Breast epithelium (tissue), 4 donors: ENCODE measurements at regions not wholly inside any gene's neighbourhood (a gene's known extent, or its start where the extent isn't known, plus 50 kb on each side); places are given as distances from the start of the nearest gene placed in this dataset.

Experiments
- DNase-seq, 2 donors: peaks; one replicate each; pipeline ENCODE4 v3.0.0-alpha.2; 2019; ENCODE audit warnings: low spot score in 2 of 2
- H3K27ac ChIP-seq, 2 donors: fragments of 200-600 bp; sonication (generic) in 1 of 2; one replicate each; pipeline ENCODE4 v1.5.1; 2016 to 2019; ENCODE audit warnings: mild to moderate bottlenecking in 1 of 2
- H3K27me3 ChIP-seq, 2 donors: fragments of 200-600 bp; sonication (generic) in 1 of 2; one replicate each; pipeline versions ENCODE4 v1.5.1 to v1.6.0; 2017 to 2019; ENCODE audit warnings: control low read depth in 1 of 2, mild to moderate bottlenecking in 1 of 2
- H3K36me3 ChIP-seq: fragments of 200-600 bp; one replicate; pipeline ENCODE4 v1.5.1; 2019
- H3K4me1 ChIP-seq, 2 donors: fragments of 200-600 bp; sonication (generic); one replicate each; pipeline ENCODE4 v1.5.1; 2016 to 2019; ENCODE audit warnings: control low read depth in 1 of 2
- H3K4me3 ChIP-seq, 3 donors: fragments of 200-600 bp; sonication (generic); 1 replicate in 2 of 3; 2 replicates in 1 of 3; pipeline ENCODE4 v1.5.1; 2016 to 2019; ENCODE audit warnings: mild to moderate bottlenecking in 3 of 3, moderate library complexity in 2 of 3
- H3K9me3 ChIP-seq, 2 donors: fragments of 200-600 bp; sonication (generic) in 1 of 2; one replicate each; pipeline ENCODE4 v1.5.1; 2016 to 2019; ENCODE audit warnings: control low read depth in 1 of 2
- POLR2A ChIP-seq: fragments of 450-650 bp; IDR thresholded peaks from one replicate; pipeline ENCODE4 v1.6.1; 2016; ENCODE audit warnings: antibody characterized with exemption, mild to moderate bottlenecking, moderate library complexity
- POLR2AphosphoS5 ChIP-seq, 3 donors: sonication (generic); formaldehyde crosslinking; IDR thresholded peaks; one replicate each; pipeline ENCODE4 v1.6.1; 2017; ENCODE audit warnings: antibody characterized with exemption in 3 of 3
- intact Hi-C: fragments of 100-400 bp; cut with DNase I; formaldehyde crosslinking; loops from one replicate; pipeline ENCODE4 v1.15.1; 2023; ENCODE audit warnings: low total_unique reads
- TF ChIP-seq, protein P1 (sequence below), 3 donors: fragments of 450-650 bp; IDR thresholded peaks; one replicate each; pipeline ENCODE4 v1.5.1; 2016 to 2017; ENCODE audit warnings: antibody characterized with exemption in 3 of 3, mild to moderate bottlenecking in 3 of 3, moderate library complexity in 3 of 3

DNA sequence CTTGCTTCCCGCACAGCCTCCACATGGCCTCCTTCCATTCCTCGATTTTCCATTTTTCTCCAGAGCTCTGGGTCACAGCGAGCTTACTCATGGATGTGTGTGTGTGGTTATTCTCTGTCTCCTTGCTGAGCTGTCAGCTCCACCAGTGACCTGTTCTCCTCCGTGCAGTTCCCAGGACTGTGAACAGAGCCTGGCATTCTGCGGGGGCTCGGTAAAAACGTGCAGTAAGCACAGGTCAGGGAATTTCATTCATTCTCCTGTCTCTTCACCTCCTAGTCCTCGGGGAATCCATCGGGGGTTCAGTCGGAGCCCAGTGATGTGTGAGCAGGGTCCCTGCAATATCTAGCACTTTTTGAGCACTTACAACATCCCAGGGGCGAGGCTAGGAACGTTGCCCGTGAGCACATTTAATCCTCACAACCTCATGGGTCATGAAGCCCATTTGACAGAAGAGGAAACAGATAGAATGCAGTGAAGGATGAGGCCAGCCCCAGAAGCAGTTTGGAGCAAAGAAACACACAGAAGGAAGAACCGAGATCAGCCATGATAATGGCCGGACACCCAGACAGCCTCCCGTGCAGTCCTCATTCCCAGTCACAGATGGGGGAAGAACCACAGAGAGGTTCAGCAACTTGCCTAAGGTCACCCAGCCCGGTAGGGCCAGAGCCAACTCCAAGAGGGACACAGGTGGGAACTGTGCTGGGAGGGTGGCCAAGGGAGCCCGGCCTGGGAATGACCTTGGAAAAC, 183.2 kb upstream of the GSE1 start:
- H3K4me1 ChIP-seq: no peaks in the 10 kb centered on the region
- no peaks in the 10 kb centered on the region for H3K27me3 ChIP-seq
- DNase-seq: no peak
- no peak for TF ChIP-seq POLR2AphosphoS5 (IDR thresholded peaks at IDR 0.05)
- no peak for TF ChIP-seq POLR2A
- TF ChIP-seq, protein P1, sequence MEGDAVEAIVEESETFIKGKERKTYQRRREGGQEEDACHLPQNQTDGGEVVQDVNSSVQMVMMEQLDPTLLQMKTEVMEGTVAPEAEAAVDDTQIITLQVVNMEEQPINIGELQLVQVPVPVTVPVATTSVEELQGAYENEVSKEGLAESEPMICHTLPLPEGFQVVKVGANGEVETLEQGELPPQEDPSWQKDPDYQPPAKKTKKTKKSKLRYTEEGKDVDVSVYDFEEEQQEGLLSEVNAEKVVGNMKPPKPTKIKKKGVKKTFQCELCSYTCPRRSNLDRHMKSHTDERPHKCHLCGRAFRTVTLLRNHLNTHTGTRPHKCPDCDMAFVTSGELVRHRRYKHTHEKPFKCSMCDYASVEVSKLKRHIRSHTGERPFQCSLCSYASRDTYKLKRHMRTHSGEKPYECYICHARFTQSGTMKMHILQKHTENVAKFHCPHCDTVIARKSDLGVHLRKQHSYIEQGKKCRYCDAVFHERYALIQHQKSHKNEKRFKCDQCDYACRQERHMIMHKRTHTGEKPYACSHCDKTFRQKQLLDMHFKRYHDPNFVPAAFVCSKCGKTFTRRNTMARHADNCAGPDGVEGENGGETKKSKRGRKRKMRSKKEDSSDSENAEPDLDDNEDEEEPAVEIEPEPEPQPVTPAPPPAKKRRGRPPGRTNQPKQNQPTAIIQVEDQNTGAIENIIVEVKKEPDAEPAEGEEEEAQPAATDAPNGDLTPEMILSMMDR (IDR thresholded peaks at IDR 0.05): no peak
- H3K9me3 ChIP-seq: no peaks in the 10 kb centered on the region
- no peaks in the 10 kb centered on the region for H3K36me3 ChIP-seq
- H3K4me3 ChIP-seq: no peak overlapping the region
- H3K27ac ChIP-seq: no peak overlapping the region
- intact Hi-C loops: no loop called here

DNA sequence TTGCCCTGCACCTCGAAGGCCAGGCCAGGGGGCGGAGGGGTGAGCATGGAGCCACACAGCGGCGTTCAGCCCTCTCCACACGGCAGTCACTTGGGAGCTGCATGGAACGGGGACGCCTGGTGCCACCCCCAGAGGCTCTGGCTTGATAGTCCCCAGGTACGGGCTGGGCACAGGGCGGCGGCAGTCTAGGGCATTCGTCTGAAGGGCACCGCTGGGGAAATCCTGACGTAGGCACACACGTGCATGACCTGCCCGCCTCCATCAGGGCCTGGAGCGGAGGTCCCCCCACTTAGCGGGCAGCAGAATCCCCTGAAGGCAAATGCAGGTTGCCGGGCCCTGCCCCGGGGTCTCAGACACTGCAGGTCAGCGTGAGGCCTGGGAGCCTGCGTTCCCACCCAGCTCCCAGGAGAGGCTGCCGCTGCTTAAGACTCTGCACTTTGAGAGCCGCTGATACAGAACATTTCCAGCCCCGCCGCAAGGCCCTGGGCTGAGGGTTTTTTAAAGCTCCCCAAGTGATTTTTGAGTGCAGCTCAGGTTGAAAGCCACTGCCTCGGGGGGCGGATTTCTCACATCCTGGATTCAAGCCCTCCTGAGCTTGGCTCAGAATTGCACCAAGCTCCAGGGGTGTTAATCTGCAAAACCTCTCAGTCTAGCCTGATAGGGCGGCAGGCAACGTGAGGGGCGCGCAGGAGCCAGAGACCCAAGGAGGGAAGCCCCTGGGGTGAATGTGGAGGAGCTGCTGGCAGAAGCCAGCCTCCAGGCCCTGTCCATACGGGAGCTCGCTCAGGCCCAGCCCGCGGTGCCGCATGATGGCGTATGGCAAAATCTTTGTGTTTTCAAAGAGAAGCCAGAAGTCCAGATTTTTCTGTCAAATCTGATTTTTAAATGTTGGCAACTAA, 182.3 kb upstream of the GSE1 start:
- Histone ChIP-seq H3K4me3 (no peak overlapping the region), H3K9me3 (no peaks in the 10 kb centered on the region), H3K27me3 (no peaks in the 10 kb centered on the region), H3K4me1 (no peaks in the 10 kb centered on the region), H3K27ac (no peak overlapping the region), H3K36me3 (no peaks in the 10 kb centered on the region)
- TF ChIP-seq, protein P1 (IDR thresholded peaks at IDR 0.05): no peak
- no peak for TF ChIP-seq POLR2AphosphoS5 (IDR thresholded peaks at IDR 0.05)
- no peak for TF ChIP-seq POLR2A
- DNase-seq: no peak
- intact Hi-C loops: no loop called here

DNA sequence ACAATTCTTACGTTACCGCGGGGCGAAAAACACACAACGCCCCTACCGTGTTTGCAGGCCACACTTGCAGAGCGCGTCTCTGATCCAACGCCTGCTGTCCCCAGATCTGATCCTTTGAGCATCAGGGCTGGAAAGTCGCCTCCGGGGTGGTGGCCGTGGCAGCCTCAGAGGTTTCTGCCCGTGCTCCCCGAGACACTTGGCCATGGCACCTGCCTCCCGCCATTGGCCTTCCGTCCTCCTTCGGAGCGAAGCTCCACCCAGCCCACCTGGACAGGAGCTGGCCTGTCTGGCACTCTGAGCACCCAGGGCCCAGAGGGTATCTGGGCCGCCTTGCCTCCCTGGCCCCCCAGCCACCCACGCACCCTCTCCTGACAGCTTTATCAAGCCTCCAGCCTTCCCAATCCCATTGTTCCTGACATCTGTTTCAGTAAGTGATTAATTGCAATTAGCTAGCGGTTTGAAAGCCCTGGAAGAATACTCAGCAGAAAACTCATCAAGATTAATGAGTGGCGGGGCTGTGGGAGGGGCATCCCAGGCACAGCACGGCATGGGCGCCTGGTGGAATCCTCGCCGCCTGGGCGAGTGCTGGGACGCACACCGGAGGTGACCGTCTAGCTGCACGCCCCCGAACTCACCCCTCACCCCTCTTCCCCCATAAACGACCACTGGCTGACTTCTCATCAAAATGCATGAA, 181.5 kb upstream of the GSE1 start:
- no peak overlapping the region for H3K4me3 ChIP-seq
- H3K9me3 ChIP-seq: no peaks in the 10 kb centered on the region
- H3K36me3 ChIP-seq: no peaks in the 10 kb centered on the region
- no peaks in the 10 kb centered on the region for H3K27me3 ChIP-seq
- DNase-seq: no peak
- H3K4me1 ChIP-seq: peaks cover under 1 to 3% of the 10 kb centered on the region in 2 donors
- TF ChIP-seq POLR2A: no peak
- TF ChIP-seq, protein P1 (IDR thresholded peaks at IDR 0.05): no peak
- intact Hi-C loops: no loop called here
- no peak overlapping the region for H3K27ac ChIP-seq

DNA sequence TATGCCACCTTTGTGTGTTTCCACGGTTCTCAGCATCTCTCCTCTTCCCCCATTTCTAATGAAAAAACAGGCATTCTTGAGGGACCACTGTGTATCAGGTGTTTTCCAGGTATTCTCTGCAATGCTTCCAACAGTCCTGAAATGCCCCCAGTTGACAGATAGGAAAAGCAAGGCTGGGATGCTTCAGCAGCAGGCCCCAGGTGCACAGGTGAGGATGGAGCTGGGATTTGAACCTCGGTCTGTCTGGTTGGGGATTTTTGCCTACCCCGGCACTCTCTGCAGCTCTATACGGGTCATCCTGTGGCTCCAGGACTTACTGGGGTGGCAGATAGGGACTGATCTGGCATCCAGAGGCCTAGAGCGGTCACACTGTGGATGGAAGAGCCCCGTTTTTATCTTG, 180.5 kb upstream of the GSE1 start:
- H3K4me3 ChIP-seq: no peak overlapping the region
- intact Hi-C loops: no loop called here
- no peaks in the 10 kb centered on the region for H3K9me3 ChIP-seq

More for the DNA sequence above, 180.5 kb upstream of the GSE1 start:
- TF ChIP-seq, protein P1 (IDR thresholded peaks at IDR 0.05): no peak
- TF ChIP-seq POLR2A (no peak), POLR2AphosphoS5 (IDR thresholded peaks at IDR 0.05) (no peak)
- Histone ChIP-seq H3K27ac (no peak overlapping the region), H3K27me3 (no peaks in the 10 kb centered on the region), H3K36me3 (no peaks in the 10 kb centered on the region), H3K4me1 (peaks cover 5 to 6% of the 10 kb centered on the region in 2 donors)
- DNase-seq: no peak
